ENCODE measurements at regions not wholly inside any gene's neighbourhood (a gene's known extent, or its start where the extent isn't known, plus 50 kb on each side); places are given as distances from the start of the nearest gene placed in this dataset.

GRCh38 chr7:131795400-131795799, 239.0 kb upstream of the PODXL start:
- Histone ChIP-seq H3K9ac (no peak overlapping the region), H3K27me3 (ENCODE audit: insufficient read depth, low read depth) (no peaks in the 10 kb centered on the region)

GRCh38 chr7:131792311-131792710, 235.9 kb upstream of the PODXL start:
- TF ChIP-seq CTCF (conservative IDR thresholded peaks at IDR 0.05; ENCODE audit: low read depth, low read length), result no peak
- Histone ChIP-seq H3K4me2 (no peak overlapping the region), H3K4me3 (IDR thresholded peaks at IDR 0.05; ENCODE audit: insufficient read depth, low read depth, low read length) (no peak overlapping the region), H3K27ac (no peak overlapping the region), H4K20me1 (ENCODE audit: insufficient read depth) (no peaks in the 10 kb centered on the region), H3K27me3 (ENCODE audit: insufficient read depth, low read depth) (no peaks in the 10 kb centered on the region), H2AFZ (ENCODE audit: low read depth) (no peak overlapping the region), H3K79me2 (ENCODE audit: insufficient read depth, low read depth) (no peaks in the 10 kb centered on the region), H3K36me3 (ENCODE audit: insufficient read depth) (no peaks in the 10 kb centered on the region), H3K9ac (no peak overlapping the region), H3K4me1 (ENCODE audit: low read depth, poor library complexity, severe bottlenecking) (no peaks in the 10 kb centered on the region)

More at GRCh38 chr7:131795400-131795799, 239.0 kb upstream of the PODXL start:
- H3K27ac ChIP-seq, result no peak overlapping the region
- no peak for TF ChIP-seq CTCF (conservative IDR thresholded peaks at IDR 0.05; ENCODE audit: low read depth, low read length)
- H3K4me2 ChIP-seq, result no peak overlapping the region
- H2AFZ ChIP-seq (ENCODE audit: low read depth), result no peak overlapping the region
- no peaks in the 10 kb centered on the region for H3K79me2 ChIP-seq (ENCODE audit: insufficient read depth, low read depth)
- no peaks in the 10 kb centered on the region for H4K20me1 ChIP-seq (ENCODE audit: insufficient read depth)
- H3K4me1 ChIP-seq (ENCODE audit: low read depth, poor library complexity, severe bottlenecking), result no peaks in the 10 kb centered on the region
- no peak overlapping the region for H3K4me3 ChIP-seq (IDR thresholded peaks at IDR 0.05; ENCODE audit: insufficient read depth, low read depth, low read length)
- H3K36me3 ChIP-seq (ENCODE audit: insufficient read depth), result no peaks in the 10 kb centered on the region

GRCh38 chr7:131787101-131787500, 230.7 kb upstream of the PODXL start:
- no peak for TF ChIP-seq CTCF (conservative IDR thresholded peaks at IDR 0.05; ENCODE audit: low read depth, low read length)
- Histone ChIP-seq H3K4me3 (IDR thresholded peaks at IDR 0.05; ENCODE audit: insufficient read depth, low read depth, low read length) (no peak overlapping the region), H3K36me3 (ENCODE audit: insufficient read depth) (no peaks in the 10 kb centered on the region), H3K27me3 (ENCODE audit: insufficient read depth, low read depth) (no peaks in the 10 kb centered on the region), H3K79me2 (ENCODE audit: insufficient read depth, low read depth) (no peaks in the 10 kb centered on the region), H3K4me2 (no peak overlapping the region), H3K9ac (no peak overlapping the region), H2AFZ (ENCODE audit: low read depth) (no peak overlapping the region), H3K27ac (no peak overlapping the region), H3K4me1 (ENCODE audit: low read depth, poor library complexity, severe bottlenecking) (no peaks in the 10 kb centered on the region), H4K20me1 (ENCODE audit: insufficient read depth) (no peaks in the 10 kb centered on the region)

GRCh38 chr7:131786204-131786603, 229.8 kb upstream of the PODXL start:
- Histone ChIP-seq H3K4me2 (no peak overlapping the region), H3K36me3 (ENCODE audit: insufficient read depth) (no peaks in the 10 kb centered on the region), H3K4me3 (IDR thresholded peaks at IDR 0.05; ENCODE audit: insufficient read depth, low read depth, low read length) (no peak overlapping the region), H3K9ac (no peak overlapping the region), H4K20me1 (ENCODE audit: insufficient read depth) (no peaks in the 10 kb centered on the region), H3K4me1 (ENCODE audit: low read depth, poor library complexity, severe bottlenecking) (no peaks in the 10 kb centered on the region), H2AFZ (ENCODE audit: low read depth) (no peak overlapping the region), H3K79me2 (ENCODE audit: insufficient read depth, low read depth) (no peaks in the 10 kb centered on the region), H3K27ac (no peak overlapping the region), H3K27me3 (ENCODE audit: insufficient read depth, low read depth) (no peaks in the 10 kb centered on the region)
- no peak for TF ChIP-seq CTCF (conservative IDR thresholded peaks at IDR 0.05; ENCODE audit: low read depth, low read length)
